Suprapubic skin (tissue), 4 donors: ENCODE measurements at regions not wholly inside any gene's neighbourhood (a gene's known extent, or its start where the extent isn't known, plus 50 kb on each side); places are given as distances from the start of the nearest gene placed in this dataset.

Source experiments
- CTCF ChIP-seq, 2 donors: fragments of 200-600 bp in 1 of 2; fragments of 450-650 bp in 1 of 2; sonication (generic) in 1 of 2; IDR thresholded peaks; one replicate each; pipeline ENCODE4 v1.5.1; 2016 to 2019; ENCODE audit warnings: antibody characterized with exemption in 2 of 2, mild to moderate bottlenecking in 1 of 2, moderate library complexity in 1 of 2
- POLR2A ChIP-seq, 2 donors: fragments of 450-650 bp; IDR thresholded peaks; one replicate each; pipeline ENCODE4 v1.6.1; 2017; ENCODE audit warnings: antibody characterized with exemption in 2 of 2, mild to moderate bottlenecking in 2 of 2, moderate library complexity in 2 of 2
- POLR2AphosphoS5 ChIP-seq, 3 donors: sonication (generic); formaldehyde crosslinking; IDR thresholded peaks; one replicate each; pipeline ENCODE4 v1.6.1; 2017; ENCODE audit warnings: antibody characterized with exemption in 3 of 3

GRCh38 chr2:23280401-23280800 is 104.6 kb upstream of the KLHL29 start:
- TF ChIP-seq CTCF (IDR thresholded peaks at IDR 0.05) (no peak), POLR2A (IDR thresholded peaks at IDR 0.05) (no peak), POLR2AphosphoS5 (IDR thresholded peaks at IDR 0.05) (no peak)
